Activated T-helper 9 cell treated with anti-CD3 and anti-CD28 coated beads, Interleukin-2, amount 50 U/mL, for 16 hours (primary cell): ENCODE measurements at regions not wholly inside any gene's neighbourhood (a gene's known extent, or its start where the extent isn't known, plus 50 kb on each side); places are given as distances from the start of the nearest gene placed in this dataset.
"Not testable (repeated sequence)": the region's sequence is repeated elsewhere in the genome, so short reads cannot be mapped to it uniquely, and the experiment has no call there.

Experiments
- DNase-seq: peaks from one replicate; pipeline ENCODE4 v3.0.0-alpha.2; 2020; ENCODE audit warnings: low read depth

DNA sequence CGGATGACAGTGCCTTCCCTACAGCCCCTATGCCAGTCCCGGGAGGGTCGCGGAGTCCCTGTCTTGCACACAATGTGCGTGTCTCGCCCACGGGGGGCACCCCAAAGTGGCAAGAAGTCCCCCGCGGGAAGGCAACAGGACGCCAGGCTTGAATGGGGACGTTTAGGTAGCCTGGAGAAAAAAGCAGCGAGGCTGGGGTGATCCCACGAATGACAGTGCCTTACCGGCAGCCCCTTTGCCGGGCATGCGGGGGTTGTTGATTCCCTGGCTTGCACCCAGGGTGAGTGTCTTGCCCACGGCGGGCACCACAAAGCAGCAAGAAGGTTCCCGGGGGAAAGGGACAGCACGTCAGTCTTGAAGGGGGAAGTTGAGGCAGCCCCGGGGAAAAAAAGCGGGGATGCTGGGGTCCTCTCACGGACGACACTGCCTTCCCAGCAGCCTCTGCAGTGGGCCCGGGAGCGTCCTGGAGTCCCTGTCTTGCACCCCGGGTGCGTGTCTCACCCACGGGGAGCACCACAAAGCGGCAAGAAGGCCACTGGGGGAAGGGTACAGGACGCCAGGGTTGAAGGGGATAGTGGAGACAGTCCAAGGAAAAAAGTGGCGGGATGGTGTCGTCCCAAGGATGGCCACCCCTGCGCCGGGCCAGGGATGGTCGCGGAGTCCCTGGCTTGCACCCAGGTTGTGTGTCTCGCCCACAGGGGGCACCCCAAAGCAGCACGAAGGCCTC lies 156.8 kb upstream of the ALG10B start:
- no peak for DNase-seq

DNA sequence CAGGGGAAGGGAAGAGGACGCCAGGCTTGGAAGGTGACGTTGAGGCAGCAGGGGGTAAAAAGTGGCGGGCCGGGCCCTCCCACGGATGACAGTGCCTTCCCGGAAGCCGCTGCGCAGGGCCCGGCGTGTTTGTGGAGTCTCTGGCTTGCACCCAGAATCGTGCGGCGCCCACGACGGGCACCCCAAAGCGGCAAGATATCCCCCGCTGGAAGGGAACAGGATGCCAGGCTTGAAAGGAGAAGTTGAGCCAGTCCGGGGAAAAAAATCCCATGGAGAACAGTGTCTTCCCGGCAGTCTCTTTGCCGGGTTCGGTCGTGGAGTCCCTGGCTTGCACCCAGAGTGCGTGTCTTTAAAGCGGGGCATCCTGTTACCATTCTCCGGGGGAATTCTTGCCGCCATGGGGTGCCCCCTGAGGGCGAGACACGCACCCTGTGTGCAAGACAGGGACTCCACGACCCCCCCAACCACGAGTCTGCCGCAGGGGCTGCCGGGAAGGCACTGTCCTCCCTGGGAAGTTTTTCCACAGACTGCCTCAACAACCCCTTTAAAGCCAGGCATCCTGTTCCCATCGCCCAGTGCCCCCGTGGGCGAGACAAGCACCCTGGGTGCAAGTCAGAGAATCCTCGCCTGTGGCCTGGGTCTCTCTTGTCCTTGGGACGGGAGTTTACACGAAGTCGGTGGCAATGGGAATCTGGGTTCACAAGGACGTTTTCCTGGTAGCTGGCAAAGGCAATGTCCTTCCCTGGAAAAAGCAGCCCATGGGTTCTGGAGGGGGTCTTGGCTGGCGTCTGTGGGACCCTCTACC lies 156.1 kb upstream of the ALG10B start:
- no peak for DNase-seq

DNA sequence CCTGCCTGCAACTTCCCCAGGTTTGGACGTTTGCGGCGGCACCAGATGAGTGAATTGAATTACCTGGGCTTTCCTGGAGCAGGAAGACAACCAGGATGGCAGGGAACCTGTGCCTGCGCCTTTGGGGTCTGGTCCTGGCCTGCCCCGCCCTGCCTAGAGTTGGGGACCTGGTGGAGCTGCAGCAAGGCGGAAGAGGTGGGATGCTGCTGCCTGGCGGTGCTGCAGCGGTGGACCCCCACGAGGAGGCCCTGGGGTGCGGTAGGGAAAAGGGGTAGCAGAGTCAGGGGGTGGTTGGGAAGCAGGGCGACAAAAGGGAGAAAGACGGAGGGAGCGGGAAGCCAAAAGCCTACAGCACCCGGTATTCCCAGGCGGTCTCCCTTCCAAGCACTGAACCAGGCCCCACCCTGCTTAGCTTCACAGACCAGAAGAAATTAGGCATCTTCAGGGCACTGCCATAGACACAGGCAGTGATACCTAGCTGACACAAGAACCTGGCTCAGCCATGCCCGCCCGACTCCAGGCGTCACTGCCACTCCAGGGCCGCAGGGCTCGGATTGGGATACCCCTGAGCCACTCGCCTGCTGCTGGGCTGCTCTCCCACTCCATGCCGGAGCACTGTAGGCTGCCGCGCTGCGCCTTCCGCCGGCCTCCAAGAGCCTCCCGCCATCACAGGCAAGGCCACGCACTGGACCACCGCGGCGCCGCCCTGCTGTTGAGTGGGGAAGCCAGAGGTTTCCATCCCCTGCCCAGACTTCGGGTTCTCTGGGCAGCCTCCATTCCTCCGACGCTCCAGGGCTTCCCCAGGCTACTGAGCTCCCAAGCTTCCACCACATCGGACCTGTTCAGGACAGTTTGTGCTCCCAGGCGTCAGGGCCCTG lies 155.2 kb upstream of the ALG10B start:
- DNase-seq, result no peak

DNA sequence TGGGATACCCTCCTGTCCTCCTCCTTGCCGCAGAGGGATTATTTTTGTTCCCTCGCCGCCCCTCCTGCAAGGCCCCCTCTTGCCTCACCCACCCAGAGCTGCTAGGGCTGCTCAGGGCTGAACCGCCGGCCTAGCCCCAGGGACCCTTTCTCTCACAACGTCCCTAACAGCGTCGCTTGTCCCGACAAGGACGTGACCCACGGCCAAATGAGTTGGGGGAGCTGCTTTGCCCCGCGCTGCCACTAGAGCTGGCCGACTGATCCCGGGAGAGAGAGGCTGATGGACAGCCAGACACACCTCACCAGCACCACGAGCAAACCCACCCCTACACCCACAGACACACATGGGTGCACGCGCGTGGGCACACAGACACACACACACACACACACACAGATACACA lies 154.6 kb upstream of the ALG10B start:
- no peak for DNase-seq

DNA sequence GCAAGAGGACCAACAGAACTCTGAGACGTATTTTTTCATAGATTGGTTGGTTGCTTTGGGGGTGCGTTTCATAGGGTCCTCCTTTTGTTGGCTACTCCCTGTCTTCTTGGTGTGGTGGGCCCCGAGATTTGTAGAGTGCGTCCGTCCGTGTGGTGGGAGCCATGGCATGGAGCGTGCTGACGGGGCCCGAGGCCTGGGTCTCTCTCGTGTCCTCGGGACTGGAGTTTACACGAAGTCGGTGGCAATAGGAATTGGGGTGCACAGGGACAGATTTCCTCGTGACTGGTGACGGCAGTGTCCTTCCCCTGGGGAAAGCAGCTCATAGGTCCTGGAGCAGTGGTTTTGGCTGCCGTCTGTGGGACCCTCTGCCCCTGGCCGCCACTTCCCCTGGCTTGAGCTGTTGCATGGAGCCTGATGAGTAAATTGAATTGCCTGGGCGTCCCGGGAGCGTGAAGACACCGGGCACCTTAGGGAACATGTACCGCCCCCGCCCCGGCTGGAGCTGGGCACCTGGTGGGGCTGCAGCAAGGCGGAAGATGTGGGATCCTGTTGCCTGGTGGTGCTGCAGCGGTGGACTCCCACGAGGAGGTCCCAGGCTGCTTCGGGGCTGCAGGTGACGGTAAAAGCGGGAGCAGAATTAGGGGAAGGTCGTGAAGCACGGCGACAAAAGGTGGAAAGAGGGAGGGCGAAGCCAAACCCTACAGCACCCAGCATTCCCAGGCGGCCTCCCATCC lies 153.7 kb upstream of the ALG10B start:
- no peak for DNase-seq

DNA sequence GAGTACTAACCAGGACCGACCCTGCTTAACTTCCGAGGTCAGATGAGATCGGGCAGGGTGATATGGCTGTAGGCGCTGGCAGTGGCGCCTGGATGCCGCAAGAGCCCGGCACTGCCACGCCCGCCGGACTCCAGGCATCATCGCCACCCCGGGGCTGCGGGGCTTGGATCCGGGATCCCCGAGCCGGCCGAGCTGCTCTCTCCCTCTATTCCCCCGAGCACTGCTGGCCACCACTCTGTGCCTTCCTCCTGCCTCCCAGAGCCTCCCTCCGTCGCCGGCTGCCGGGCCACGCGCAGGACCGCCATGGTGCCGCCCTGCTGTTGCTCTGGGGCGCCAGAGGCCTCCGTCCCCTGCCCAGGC lies 153.2 kb upstream of the ALG10B start:
- DNase-seq, result no peak

DNA sequence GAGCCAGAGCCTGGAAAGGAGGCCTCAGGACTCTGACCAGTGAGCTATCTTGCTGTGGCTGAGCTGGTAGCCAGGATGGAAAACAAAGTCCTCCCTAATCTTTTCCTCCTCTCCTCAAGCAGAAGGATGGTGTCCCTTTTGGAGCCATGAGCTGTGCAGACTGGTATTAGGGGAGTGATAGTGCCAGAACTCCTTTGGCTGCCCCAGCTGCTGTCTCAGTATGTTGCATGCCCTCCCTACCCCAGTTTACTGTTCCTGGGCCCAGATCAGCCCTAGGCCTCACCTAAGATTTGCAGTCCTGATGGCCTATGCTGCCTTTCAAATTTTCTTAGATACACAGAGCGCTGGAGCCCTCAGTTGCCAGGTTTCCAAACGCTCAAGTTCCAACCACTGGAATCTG lies 150.3 kb upstream of the ALG10B start:
- no peak for DNase-seq

DNA sequence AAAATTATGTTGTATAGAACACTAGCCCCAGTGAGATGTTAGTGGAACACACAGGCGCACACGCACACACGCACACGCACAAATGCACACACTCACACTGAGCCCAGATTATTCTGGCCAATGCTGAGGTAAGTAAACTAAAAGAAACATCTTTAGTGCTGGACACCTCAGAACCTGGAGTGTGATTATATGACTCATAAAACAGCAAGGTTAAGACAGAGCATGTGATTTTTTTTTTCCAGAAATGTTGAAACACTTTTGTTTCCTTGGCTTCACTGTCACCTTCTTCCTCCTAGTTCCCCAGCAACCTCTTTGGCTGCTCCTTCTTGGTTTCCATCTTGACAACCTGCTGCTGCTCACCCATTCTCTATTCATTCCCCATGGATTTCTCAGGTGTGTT lies 141.0 kb upstream of the ALG10B start:
- no peak for DNase-seq

DNA sequence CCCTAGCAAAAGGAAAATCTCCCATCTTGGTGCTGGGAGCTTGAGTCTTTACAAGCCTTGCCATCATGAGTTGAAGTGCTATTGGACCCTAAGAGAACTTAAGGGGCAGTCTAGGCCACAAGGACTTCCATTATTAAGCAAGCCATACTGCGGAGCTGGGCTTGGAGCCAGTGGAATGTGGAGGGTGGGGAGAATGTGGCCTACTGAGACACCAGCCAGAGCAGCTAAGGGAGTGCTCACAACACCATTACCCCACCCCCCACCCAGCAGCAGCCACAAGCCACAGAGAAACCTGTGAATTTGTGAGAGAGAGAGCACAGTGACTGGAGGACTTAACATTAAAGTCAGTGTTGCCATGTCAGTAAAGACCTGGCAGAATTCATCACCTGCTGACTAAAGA lies 133.0 kb upstream of the ALG10B start:
- not testable (repeated sequence) for DNase-seq

DNA sequence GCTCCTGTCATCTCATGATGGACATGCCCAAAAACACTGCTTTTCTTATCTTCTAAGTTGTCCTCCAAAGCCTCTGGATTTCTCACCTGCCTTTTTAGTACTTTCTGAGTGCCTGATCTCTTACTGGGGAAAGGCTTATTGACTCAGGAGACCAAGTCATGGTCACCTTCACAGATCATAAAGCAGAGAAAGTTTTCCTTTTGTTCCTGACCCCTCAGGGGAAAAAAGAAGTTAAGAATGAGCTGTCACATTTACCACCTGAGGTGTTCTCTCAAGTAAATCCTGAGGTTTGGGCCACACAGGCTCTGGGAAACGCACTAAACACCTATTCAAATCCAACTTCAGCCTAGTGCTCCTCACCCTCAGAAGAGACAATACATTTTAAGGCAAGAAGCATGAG lies 119.3 kb upstream of the ALG10B start:
- not testable (repeated sequence) for DNase-seq

DNA sequence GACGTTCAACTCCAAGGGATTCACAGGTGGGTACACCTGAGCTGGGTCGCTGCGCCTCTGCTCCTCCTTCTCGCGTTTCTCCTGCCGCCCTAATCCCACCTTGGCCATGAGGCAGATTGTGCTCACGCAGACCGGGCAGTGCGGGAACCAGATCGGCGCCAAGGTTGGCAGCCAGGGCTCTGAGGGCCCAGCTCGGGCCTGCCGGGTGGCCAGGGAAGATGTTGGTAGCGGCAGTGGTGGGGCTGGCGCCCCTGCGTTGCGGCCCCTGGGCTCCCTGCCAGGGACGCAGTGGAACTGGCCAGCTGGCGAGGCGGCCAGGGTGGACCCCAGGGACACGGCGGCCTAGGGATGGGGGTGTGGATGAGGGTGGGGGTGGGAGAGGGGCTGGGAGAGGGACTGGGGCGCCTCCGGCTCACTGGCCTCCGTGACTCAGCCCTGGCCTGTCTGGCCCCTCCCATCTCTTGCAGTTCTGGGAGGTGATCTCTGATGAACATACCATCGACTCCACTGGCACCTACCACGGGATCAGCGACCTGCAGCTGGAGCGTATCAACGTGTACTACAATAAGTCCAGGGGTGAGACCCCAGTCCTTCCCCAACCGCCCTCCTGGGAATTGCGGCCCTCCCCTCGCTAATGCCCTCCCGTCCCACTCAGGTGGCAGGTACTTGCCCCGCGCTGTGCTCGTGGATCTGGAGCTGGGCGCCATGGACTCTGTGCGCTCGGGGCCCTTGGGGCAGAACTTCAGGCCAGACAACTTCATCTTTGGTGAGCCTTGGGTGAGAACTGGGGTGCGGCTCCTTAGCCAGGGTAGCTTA lies 114.9 kb upstream of the ALG10B start:
- no peak for DNase-seq

DNA sequence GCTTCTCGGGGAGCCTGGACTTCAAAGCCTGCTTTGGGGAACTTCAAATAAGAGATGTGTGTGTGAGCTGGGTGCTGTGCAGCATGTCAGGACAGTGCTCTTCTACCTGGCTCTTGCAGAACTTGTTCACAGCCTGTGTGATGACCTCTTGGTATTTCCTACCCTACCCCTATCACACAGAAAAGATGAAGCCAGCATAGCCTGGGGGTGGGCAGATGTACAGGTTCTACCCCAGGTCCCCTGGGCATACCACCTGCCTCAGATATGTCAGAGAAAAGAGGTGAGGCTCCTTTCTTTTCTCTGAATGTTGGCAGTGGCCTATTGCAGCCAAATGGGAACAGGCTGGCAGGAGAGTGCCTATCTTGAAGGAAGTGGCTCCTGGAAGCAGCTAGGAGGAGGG lies 111.7 kb upstream of the ALG10B start:
- no peak for DNase-seq

DNA sequence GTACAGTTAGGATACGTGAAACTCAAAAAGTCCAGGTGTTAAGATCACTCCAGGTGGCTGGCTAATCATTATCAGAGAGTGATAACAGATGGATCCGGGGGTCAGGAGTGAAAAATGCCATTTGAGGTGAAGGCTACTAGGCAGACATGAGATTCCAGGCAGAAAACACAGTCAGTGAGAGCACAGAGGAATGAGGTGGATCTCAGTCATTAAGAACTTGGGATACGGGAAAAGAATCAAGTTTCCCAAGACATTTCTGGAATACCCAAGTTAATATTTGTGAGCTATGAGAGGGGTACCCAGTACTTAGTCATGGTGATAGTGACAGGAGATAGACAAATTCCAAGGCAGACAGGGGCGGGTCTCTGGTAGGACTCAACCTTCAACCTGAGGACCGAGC lies 94.6 kb upstream of the ALG10B start:
- DNase-seq, result no peak

DNA sequence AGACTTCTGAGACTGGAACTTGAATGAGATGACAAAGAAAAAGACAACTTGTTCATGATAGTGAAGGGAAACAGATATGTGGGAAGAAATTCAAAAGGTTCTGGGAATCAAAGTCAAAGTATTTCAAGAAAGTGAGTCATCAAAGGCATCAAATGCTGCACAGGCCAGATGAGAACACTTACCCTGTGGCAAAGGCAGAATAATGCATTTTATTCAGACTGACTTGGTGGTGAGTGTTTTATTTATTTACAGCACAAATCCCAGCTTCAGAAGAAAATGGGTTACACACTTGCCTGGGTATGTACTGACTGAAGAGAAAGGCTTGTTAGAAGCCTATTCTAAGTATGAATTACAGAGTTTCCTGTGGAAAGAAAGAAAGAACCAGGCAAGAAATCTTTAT lies 78.2 kb upstream of the ALG10B start:
- not testable (repeated sequence) for DNase-seq

DNA sequence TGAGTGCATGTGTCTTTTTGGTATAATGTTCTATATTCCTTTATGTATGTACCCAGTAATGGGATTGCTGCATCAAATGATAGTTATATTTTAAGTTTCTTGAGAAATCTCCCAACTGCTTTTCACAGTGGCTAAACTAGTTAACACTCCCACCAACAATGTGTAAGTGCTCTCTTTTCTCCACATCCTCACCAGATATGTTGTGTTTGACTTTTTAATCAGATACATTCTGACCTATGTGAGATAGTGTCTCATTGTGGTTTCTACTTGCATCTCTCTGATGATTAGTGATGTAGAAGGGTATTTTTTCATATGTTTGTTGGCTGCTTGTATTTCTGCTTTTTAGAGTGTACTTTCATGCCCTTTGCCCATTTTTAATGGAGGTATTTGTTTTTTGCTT lies 62.8 kb upstream of the ALG10B start:
- DNase-seq, result no peak

DNA sequence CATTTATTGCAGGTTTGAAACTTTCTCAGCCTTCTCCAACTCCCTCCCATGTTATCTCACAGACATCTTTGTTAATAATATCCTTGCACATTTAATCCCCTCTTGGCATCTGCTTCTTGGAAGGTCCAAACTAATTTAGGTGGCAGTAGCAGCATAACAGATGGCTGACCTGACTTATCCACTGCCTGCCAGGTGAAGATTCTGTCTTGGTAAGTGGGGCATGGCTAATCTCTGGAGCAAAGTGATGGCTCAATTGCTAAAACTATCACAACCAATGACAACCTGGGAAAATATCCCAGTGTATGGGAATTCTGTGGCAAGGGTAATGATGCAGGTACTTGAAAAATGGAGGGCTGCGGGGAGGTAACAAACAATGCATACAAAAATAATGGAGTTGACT lies 58.2 kb upstream of the ALG10B start:
- no peak for DNase-seq
